Left ventricle myocardium superior (tissue), 1 donor: ENCODE measurements at regions not wholly inside any gene's neighbourhood (a gene's known extent, or its start where the extent isn't known, plus 50 kb on each side); places are given as distances from the start of the nearest gene placed in this dataset.
"Not testable (repeated sequence)": the region's sequence is repeated elsewhere in the genome, so short reads cannot be mapped to it uniquely, and the experiment has no call there.

Experiments
- ATAC-seq: fragments of 200-7000 bp; cut with Tn5 transposase; one replicate; pipeline ENCODE4 v1.9.1; 2020; ENCODE audit warnings: mild to moderate bottlenecking, moderate library complexity
- DNase-seq: peaks from one replicate; pipeline ENCODE4 v3.0.0-alpha.2; 2020
- intact Hi-C: fragments of 100-400 bp; cut with micrococcal nuclease; formaldehyde crosslinking; loops from one replicate; pipeline ENCODE4 v1.11.0; 2022
- donor health status: DM: no; HTN: yes; CAD: no; lungs with severe emphysema.

DNA sequence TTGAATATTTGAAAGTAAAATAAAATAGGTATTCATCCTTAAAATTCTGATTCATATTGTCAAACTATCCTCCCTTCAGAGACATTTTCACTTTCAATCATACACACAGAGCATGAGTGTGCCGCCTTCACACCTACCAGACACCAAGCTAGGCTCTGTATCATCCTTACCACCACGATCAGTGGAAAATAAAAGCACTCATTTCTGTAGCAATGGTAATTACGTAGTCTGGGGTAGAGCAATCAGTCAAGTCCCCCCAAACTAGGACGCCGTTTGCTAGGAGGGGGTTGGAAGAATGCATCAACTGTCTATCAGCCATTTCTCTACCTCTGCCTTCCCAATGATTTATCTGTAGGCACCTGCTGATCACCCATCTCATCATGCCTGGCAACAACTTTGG is 84.6 kb upstream of the GRIN2A start:
- ATAC-seq (no peak), DNase-seq (no peak)
- intact Hi-C loops, result no loop called here

DNA sequence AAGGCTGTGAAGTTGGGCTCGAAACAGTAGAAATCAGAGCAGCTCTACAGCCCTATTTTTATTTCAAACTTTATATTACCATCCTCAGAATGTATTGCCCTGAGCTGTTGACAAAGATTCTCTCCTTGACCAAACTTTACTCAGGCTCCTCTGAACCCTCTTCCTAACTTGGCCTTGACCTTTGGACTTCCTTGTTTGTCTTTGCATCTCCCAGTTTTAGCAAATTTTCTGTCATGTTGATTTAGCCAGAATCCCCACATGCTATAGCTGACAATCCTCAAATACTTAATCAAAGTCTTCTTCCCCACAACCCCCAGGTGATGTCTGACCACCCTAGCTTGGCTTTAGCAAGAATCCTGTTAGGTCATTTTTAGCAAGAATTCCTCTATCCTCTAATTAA is 87.4 kb upstream of the GRIN2A start:
- ATAC-seq (no peak), DNase-seq (no peak)
- intact Hi-C loops, result no loop called here

DNA sequence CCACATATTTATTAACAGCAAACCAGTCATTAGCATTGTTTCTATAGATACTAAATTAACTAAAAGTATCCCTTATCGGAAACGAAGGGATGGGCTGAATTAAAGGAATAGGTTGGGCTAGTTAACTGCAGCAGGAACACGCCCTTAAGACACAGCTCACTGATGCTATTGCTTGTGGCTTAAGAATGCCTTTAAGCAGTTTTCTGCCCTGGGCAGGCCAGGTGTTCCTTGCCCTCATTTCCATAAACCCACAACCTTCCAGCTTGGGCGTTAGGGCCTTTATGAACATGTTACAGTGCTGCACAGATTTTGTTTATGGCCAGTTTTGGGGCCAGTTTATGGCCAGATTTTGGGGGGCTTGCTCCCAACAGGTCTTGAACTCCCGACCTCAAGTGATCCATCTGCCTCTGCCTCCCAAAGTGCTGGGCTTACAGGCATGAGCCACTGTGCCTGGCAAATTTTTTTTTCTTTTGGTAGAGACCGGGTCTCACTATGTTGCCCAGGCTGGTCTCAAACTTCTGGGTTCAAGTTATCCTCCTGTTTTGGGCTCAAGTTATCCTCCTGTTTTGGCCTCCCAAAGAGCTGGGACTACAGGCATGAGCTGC is 90.1 kb upstream of the GRIN2A start:
- DNase-seq, ATAC-seq, intact Hi-C loops: not testable (repeated sequence)

DNA sequence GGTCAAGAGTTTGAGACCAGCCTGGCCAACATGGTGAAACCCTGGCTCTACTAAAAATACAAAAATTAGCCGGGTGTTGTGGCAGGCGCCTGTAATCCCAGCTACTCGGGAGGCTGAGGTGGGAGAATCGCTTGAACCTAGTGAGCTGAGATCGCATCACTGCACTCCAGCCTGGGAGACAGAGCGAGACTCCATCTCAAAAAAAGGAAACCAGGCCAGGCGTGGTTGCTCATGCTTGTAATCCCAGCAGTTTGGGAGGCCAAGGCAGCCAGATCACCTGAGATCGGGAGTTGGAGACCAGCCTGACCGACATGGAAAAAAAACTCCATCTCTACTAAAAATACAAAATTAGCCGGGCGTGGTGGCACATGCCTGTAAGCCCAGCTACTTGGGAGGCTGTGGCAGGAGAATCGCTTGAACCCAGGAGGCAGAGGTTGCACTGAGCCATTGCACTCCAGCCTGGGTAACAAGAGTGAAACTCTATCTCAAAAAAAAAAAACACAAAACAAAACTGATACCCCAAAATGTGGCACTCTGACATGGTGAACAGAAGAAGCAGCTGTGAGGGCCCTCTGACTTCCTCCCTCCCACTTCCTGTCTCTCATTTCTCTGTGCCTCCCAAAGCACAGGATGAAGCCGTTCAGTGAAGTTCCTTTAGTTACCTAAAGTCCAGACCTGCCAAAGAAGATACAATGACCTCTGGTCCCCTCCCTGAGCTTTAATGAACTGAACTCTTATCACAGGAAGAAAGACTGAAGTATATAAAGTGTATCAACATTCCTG is 93.2 kb upstream of the GRIN2A start:
- intact Hi-C loops, DNase-seq, ATAC-seq: not testable (repeated sequence)

DNA sequence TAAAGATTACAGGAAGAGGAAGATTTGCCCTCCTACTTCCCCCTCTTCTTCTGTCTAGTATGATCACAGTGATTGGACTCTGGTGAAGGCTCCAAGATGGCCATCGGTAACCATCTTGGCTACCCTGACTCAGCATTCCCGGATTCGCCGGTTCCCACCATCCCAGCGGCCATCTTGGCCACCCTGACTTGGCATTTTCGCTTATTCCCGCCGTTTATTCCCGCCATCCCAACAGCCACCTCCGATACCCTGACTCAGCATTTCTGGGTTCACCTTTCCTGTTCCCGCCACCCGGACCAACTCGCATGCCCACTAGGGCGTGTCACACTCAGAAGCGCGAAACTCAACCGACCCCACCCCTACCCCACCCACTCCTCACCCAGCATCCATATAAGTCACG is 95.4 kb upstream of the GRIN2A start:
- ATAC-seq (no peak), DNase-seq (no peak)
- intact Hi-C loops, result no loop called here

DNA sequence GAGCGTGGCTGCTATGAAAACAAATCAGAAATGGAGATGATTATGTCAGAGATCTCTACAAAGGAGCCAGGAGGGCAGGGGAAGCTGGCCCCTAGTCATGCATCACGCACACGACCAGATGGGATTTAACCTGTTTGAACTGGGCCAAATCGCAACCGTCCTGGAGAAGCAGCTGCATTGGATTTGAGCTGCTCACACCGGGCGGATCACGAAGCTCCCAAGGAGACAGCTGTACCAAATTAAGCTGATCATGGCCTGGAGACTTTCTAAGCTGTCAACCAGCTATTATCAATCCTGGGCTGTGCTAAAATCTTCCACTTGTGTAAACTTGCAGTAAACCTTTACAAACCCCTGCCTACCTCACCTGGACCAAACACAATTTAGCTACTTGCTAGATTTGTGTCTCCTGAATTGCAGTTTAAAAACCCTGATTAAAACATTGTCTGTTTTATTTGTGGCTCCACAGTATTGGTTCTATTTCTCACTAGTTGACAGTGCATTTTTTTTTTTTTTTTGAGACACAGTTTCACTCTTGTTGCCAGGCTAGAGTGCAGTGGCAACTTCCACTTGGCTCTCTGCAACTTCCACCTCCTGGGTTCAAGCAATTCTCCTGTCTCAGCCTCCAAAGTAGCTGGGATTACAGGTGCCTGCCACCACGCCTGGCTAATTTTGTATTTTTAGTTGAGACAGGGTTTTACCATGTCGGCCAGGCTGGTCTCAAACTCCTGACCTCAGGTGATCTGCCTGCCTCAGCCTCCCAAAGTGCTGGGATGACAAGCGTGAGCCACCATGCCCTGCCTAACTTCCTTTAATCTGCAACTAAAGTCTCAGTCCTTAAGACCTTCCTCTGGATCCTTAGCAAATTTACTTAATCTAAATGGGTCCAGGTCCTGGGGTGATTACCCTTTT is 98.3 kb upstream of the GRIN2A start:
- intact Hi-C loops, result no loop called here
- no peak for DNase-seq
- no peak for ATAC-seq

DNA sequence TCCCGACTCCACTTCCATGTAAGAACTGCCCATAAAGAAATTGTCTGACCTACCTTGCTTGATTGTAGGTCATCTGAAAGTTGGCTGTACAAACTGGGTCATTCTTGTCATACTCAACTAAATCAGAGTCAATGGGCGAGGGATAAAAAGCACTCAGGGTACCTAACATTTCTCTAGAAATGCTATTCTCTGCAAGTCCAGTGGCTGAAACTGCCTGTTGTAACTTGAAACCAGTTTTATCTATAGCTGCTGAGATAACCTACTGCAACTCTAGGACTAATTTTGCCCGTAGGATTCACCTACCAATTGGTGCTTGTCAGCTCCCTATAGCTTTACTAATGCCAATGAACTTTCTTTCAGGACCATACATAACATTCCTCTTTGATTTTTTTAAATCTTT is 100.1 kb upstream of the GRIN2A start:
- no peak for ATAC-seq
- DNase-seq, result no peak
- intact Hi-C loops, result no loop called here

DNA sequence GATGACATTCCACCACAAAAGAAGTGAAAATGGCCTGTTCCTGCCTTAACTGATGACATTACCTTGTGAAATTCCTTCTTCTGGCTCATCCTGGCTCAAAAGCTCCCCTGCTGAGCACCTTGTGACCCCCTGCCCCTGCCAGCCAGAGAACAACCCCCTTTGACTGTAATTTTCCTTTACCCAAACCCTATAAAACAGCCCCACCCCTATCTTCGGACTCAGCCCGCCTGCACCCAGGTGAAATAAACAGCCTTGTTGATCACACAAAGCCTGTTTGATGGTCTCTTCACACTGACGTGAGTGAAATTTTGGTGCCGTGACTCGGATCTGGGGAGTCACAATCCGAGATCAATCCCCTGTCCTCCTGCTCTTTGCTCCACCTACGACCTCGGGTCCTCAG is 101.0 kb upstream of the GRIN2A start:
- ATAC-seq, intact Hi-C loops, DNase-seq: not testable (repeated sequence)

DNA sequence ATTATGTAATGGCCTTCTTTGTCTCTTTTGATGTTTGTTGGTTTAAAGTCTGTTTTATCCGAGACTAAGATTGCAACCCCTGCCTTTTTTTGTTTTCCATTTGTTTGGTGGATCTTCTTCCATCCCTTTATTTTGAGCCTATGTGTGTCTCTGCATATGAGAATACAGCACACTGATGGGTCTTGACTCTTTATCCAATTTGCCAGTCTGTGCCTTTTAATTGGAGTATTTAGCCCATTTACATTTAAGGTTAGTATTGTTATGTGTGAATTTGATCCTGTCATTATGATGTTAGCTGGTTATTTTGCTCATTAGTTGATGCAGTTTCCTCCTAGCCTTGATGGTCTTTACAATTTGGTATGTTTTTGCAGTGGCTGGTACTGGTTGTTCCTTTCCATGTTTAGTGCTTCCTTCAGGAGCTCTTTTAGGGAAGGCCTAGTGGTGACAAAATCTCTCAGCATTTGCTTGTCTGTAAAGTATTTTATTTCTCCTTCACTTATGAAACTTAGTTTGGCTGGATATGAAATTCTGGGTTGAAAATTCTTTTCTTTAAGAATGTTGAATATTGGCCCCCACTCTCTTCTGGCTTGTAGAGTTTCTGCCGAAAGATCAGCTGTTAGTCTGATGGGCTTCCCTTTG is 95.3 kb upstream of the ATF7IP2 start:
- intact Hi-C loops, DNase-seq, ATAC-seq: not testable (repeated sequence)

DNA sequence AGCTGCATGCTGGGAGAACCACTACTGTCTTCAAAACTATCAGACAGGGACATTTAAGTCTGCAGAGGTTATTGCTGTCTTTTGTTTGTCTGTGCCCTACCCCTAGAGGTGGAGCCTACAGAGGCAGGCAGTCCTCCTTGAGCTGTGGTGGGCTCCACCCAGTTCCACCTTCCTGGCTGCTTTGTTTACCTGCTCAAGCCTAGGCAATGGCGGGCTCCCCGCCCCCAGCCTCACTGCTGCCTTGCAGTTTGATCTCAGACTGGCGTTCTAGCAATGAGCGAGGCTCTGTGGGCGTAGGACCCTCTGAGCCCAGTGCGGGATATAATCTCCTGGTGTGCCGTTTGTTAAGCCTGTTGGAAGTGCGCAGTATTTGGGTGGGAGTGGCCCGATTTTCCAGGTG is 93.7 kb upstream of the ATF7IP2 start:
- intact Hi-C loops, ATAC-seq, DNase-seq: not testable (repeated sequence)

DNA sequence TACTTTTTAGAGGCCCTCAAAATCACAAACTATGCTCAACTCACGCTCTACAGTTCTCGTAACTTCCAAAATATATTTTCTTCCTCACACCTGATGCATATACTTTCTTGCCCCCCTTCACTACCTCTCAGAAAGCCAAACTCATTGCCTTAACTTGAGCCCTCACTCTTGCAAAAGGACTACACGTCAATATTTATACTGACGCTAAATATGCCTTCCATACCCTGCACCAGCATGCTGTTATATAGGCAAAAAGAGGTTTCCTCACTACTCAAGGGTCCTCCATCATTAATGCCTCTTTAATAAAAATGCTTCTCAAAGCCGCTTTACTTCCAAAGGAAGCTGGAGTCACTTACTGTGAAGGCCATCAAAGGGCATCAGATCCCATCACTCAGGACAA is 92.9 kb upstream of the ATF7IP2 start:
- intact Hi-C loops, DNase-seq, ATAC-seq: not testable (repeated sequence)

DNA sequence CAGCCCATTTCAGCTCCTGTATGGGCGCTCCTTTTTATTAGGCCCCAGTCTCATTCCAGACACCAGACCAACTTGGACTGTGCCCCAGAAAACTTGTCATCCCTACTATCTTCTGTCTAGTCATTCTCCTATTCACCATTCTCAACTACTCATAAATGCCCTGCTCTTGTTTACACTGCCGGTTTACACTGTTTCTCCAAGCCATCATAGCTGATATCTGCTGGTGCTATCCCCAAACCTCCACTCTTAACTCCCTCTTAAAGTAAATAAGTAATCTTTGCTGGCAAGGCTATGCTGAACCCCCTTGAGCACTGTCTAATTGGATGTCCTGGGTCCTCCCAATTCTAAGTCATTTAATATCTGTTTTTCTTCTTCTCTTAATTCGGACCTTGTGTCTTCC is 91.7 kb upstream of the ATF7IP2 start:
- intact Hi-C loops, ATAC-seq, DNase-seq: not testable (repeated sequence)

DNA sequence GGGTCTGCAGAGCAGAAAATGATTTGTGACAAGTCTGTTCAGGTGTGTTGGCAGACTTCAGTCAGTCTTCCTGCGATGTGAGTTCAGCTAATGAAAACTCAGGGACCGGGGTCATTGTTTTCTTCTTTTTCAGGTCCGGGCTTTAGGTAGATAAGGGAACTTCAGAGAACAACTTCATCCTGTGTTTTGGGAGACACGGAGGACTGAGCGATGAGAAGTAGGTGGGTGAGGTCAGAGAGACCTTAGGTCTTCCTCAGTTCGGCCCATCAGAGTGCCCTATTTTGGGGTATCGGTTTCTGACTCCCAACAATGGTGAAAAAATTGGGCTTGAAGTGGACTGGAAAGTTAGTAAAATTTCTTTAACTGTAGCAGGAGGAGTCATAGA is 88.9 kb upstream of the ATF7IP2 start:
- no peak for DNase-seq
- intact Hi-C loops, result no loop called here
- ATAC-seq, result no peak

DNA sequence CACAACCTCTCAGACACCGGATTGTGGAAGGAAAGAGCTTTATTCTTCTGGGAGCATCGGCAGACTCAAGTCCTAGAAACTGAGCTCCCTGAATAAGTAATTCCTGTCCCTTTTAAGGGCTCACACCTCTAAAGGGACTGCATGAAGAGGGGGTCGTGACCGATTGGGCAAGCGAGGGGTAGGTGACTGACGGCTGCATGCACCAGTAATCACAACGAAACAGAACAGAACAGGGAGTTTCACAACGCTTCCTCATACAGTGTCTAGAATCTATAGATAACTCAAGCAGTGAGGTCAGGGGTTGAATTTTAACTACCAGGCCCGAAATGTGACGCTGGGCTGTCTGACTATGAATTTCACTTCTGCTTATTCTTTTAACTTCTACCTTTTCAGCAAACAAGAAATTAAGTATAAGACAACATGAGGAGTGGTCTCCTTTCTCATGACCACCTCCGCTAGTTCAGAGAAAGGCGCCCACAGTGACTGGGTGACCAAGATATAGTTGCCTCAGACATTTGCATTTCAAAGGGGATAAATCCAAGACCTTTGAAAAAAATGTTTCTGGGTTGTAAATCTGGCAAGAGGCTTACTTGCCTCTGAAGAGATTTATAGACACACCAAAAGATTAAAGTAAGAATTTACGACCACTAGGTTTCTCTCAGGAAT is 88.4 kb upstream of the ATF7IP2 start:
- intact Hi-C loops, result no loop called here
- DNase-seq, result no peak

DNA sequence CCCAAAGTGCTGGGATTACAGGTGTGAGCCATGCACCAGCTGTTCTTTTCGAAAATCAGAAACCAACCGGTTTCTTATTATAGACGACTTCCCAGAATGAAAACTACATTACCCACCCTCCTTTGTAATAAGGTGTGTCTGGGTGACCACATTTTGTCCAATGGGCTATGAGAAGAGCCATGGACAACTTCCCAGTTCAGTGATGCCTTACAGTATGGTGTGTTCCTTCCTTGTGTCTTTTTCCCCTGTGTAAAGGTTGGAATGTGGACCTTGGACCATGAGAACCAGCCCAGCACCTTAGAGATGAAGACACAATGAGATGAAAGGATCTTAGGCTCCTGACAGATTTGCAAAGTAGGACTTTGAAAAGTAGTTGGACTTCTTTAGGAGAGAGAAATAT is 85.0 kb upstream of the ATF7IP2 start:
- ATAC-seq, result no peak
- DNase-seq, result no peak
- intact Hi-C loops, result no loop called here

More for the DNA sequence above, 88.4 kb upstream of the ATF7IP2 start:
- ATAC-seq, result no peak

DNA sequence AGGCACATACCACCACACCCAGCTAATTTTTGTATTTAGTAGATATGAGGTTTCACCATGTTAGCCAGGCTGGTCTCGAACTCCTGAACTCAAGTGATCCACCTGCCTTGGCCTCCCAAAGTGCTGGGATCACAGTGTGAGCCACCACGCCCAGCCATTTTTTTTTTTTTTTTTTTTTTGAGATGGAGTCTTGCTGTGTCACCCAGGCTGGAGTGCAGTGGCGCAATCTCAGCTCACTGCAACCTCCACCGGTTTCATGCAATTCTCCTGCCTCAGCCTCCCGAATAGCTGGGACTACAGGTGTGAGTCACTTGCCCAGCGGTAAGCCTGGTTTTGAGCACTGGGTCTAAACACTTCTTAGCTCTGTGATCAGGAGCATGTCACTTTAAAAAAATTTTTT is 84.3 kb upstream of the ATF7IP2 start:
- ATAC-seq, intact Hi-C loops, DNase-seq: not testable (repeated sequence)

DNA sequence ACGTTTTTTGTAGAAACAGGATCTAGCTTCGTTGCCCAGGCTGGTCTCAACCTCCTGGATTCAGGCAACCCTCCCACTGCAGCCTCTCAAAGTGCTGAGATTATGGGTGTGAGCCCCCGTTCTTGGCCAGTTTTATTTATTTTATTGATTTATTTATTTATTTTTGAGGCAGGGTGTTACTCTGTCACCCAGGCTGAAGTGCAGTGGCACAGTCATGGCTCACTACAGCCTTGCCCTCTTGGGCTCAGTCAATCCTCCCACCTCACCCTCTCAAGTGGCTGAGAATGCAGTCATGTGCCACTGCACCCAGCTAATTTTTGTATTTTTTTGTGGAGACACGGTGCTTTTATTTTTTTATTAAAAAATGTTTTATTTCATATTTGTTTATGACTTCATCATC is 79.9 kb upstream of the ATF7IP2 start:
- ATAC-seq (no peak), DNase-seq (no peak)
- intact Hi-C loops, result no loop called here

DNA sequence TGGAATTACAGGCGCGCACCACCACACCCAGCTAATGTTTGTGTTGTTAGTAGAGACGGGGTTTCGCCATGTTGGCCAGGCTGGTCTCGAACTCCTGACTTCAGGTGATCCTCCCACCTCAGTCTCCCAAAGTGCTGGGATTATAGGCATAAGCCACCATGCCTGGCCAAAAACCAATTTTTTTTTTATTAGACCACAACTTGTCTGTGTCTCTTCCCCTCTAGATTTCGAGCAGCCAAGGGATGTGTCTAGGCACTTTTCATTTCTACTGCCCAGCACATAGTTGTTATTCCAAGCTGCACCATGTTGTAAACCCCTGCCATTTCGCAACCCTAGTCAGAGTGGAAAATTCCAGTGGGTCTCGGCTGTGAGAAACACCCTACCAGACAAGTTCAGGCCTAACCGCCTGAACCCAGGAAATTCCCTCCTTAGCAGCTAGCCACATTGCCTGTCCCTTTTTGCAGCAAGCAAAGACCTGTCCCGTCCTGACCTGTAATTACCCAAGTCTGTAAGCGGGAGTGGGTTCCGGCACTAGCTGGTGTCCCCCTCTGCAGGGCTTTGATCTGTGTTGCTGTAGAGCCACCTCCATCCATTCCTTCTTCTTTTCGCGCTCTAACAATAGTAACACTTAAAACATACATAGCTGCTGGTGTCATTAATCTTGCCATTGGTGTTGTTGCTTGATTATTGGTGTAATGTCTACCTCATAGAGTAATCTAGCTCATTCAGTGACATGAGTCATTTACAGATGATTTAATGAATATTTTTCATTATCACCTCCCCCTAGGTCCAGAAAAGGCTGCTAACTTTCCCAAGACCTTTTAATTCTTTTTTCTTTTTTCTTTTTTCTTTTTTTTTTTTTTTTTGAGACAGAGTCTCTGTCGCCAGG is 77.3 kb upstream of the ATF7IP2 start:
- intact Hi-C loops, result no loop called here
- DNase-seq (no peak), ATAC-seq (no peak)
